GM12878 (cell line): ENCODE measurements at regions not wholly inside any gene's neighbourhood (a gene's known extent, or its start where the extent isn't known, plus 50 kb on each side); places are given as distances from the start of the nearest gene placed in this dataset.

Source experiments
- ATAC-seq: fragments of 200-7000 bp; cut with Tn5 transposase; 3 replicates; pipeline ENCODE4 v1.9.1; 2020; ENCODE audit warnings: mild to moderate bottlenecking, moderate library complexity
- BruUV-seq: library from RNA; stranded (reverse); fragments of 400-500 nt; replicated peaks from 2 replicates; lab custom pipeline; 2021; lab: Mats Ljungman, UMichigan
- CTCF ChIA-PET: fragments of 300-600 bp; sonication (Branson Sonifier 250); formaldehyde crosslinking; extraction: SDS; loops from one replicate; lab custom pipeline; 2021; ENCODE audit warnings: inconsistent platforms; lab: Yijun Ruan, JAX
- POLR2A ChIA-PET: fragments of 350-600 bp; formaldehyde crosslinking; extraction: SDS; loops from one replicate; lab custom pipeline; 2021; ENCODE audit warnings: inconsistent platforms; lab: Charles Lee
- RAD21 ChIA-PET: fragments of 300-600 bp; sonication (Branson Sonifier 250); formaldehyde crosslinking; loops from one replicate; lab custom pipeline; 2023; ENCODE audit warnings: antibody characterized with exemption; ENCODE audit not compliant: unreplicated experiment; lab: Charles Lee
- SMC1A ChIA-PET: fragments of 300-600 bp; sonication (Branson Sonifier 250); formaldehyde crosslinking; loops from one replicate; lab custom pipeline; 2023; ENCODE audit not compliant: unreplicated experiment, uncharacterized antibody; lab: Charles Lee
- DNase-seq: peaks from one replicate; pipeline ENCODE4 v3.0.0-alpha.2; 2011; ENCODE audit warnings: low read depth, low spot score
- FAIRE-seq: peaks from 3 replicates; lab custom pipeline; 2011; peaks lifted over from hg19 to GRCh38; lab: Jason Lieb, UNC
- H2AFZ ChIP-seq: 2 replicates; pipeline ENCODE4 v1.6.0; 2011; ENCODE audit warnings: low read depth, low read length, control low read depth; ENCODE audit not compliant: control insufficient read depth
- H3K27ac ChIP-seq: 2 replicates; pipeline ENCODE4 v1.5.1; 2011; ENCODE audit warnings: control low read depth; ENCODE audit not compliant: control insufficient read depth, insufficient read depth
- H3K27me3 ChIP-seq, 2 experiments: replicated peaks in 1 of 2; 2 replicates each; pipeline versions ENCODE4 v1.6.0 to v1.6.1; 2011; ENCODE audit warnings: low read length in 1 of 2; ENCODE audit not compliant: control insufficient read depth in 2 of 2, insufficient read depth in 2 of 2
- H3K36me3 ChIP-seq, 2 experiments: 2 replicates each; pipeline ENCODE4 v1.5.1; 2011; ENCODE audit warnings: low read length in 1 of 2; ENCODE audit not compliant: control insufficient read depth in 2 of 2, insufficient read depth in 2 of 2
- H3K4me1 ChIP-seq: 2 replicates; pipeline ENCODE4 v1.6.1; 2011; ENCODE audit warnings: mild to moderate bottlenecking, low read length, moderate library complexity, mixed read lengths; ENCODE audit not compliant: control insufficient read depth, insufficient read depth
- H3K4me2 ChIP-seq: 2 replicates; pipeline ENCODE4 v1.6.0; 2011; ENCODE audit warnings: control low read depth; ENCODE audit not compliant: control insufficient read depth, insufficient read depth
- H3K4me3 ChIP-seq: fragments of 200-600 bp; sonication (generic); 2 replicates; pipeline ENCODE4 v1.5.1; 2016
- H3K79me2 ChIP-seq: 2 replicates; pipeline ENCODE4 v1.6.0; 2011; ENCODE audit warnings: low read length; ENCODE audit not compliant: control insufficient read depth, insufficient read depth
- H3K9ac ChIP-seq: 2 replicates; pipeline ENCODE4 v1.8.0; 2011; ENCODE audit warnings: low read length, control low read depth, mixed read lengths; ENCODE audit not compliant: control insufficient read depth, insufficient read depth
- H3K9me3 ChIP-seq: replicated peaks from 3 replicates; pipeline ENCODE4 v1.5.1; 2011; ENCODE audit warnings: mild to moderate bottlenecking, low read length; ENCODE audit not compliant: control insufficient read depth, insufficient read depth
- H4K20me1 ChIP-seq: 2 replicates; pipeline ENCODE4 v1.6.0; 2011; ENCODE audit not compliant: control insufficient read depth, insufficient read depth
- FOS ChIP-seq: IDR thresholded peaks from 3 replicates; pipeline ENCODE4 v1.6.1; 2011; ENCODE audit warnings: borderline replicate concordance; ENCODE audit not compliant: insufficient read length; ENCODE audit errors: extremely low read depth
- POLR2A ChIP-seq: IDR thresholded peaks from 2 replicates; pipeline ENCODE4 v1.6.1; 2011; ENCODE audit warnings: low read depth, mild to moderate bottlenecking, low read length
- RELB ChIP-seq: fragments of 450-650 bp; IDR thresholded peaks from 2 replicates; pipeline ENCODE4 v1.6.1; 2017; ENCODE audit warnings: low read depth, mild to moderate bottlenecking, moderate library complexity
- SIX5 ChIP-seq: IDR thresholded peaks from 2 replicates; pipeline ENCODE4 v1.6.1; 2011; ENCODE audit warnings: mild to moderate bottlenecking, low read depth, low read length, moderate library complexity; ENCODE audit not compliant: severe bottlenecking
- ZNF24 ChIP-seq: fragments of 450-650 bp; IDR thresholded peaks from 2 replicates; pipeline ENCODE4 v1.6.1; 2017; ENCODE audit warnings: antibody characterized with exemption, mild to moderate bottlenecking
- WGBS: methylation state at CpG from one replicate; pipeline ENCODE4 v1.1.6; 2016; ENCODE audit warnings: low lambda C conversion rate; ENCODE audit not compliant: insufficient replicate concordance, insufficient coverage; ENCODE audit errors: missing lambda C conversion rate; 5-methylcytosine and 5-hydroxymethylcytosine counted together
- in situ Hi-C: fragments of 300-500 bp; cut with MboI; formaldehyde crosslinking; loops from 9 replicates; pipeline ENCODE4 v1.14.3; 2018; ENCODE audit warnings: mixed read lengths
- intact Hi-C: fragments of 100-400 bp; cut with micrococcal nuclease; formaldehyde crosslinking; loops from one replicate; pipeline ENCODE4 v1.14.2; 2022; ENCODE audit not compliant: unreplicated experiment

- ChIA-PET SMC1A (interaction anchor here (1.2 kb wide), 1 partner anchor 93 kb away, joined by 3 read pairs; no protein-coding TSS in a partner anchor), RAD21 (interaction anchor here (1.4 kb wide), 1 partner anchor 11 kb away, joined by 3 read pairs; no protein-coding TSS in a partner anchor), CTCF (no interaction called here), POLR2A (no interaction called here)
- intact Hi-C loops (no loop called here), in situ Hi-C loops (no loop called here)
- no TSS peak for BruUV-seq
- Histone ChIP-seq H3K36me3 (no peaks in the 10 kb centered on the region), H3K9ac (no peak overlapping the region), H3K4me3 (no peak overlapping the region), H4K20me1 (no peaks in the 10 kb centered on the region), H3K4me2 (no peak overlapping the region), H3K4me1 (no peaks in the 10 kb centered on the region), H3K9me3 (no peaks in the 10 kb centered on the region), H3K27me3 (no peaks in the 10 kb centered on the region), H3K79me2 (no peaks in the 10 kb centered on the region), H3K27ac (no peak overlapping the region), H2AFZ (no peak overlapping the region)
- DNase-seq = no peak
- ATAC-seq = no peak
- FAIRE-seq = no peak
- 3% methylated on average over 7 of the region's 7 CpGs for WGBS
- no peak for TF ChIP-seq POLR2A
- no peak for TF ChIP-seq RELB
- no peak for TF ChIP-seq FOS
- TF ChIP-seq ZNF24 = no peak
- no peak for TF ChIP-seq SIX5
Measured at GRCh38 chr12:115260762-115261675, 577.0 kb upstream of the TBX3 start.
